ENCODE measurements at regions not wholly inside any gene's neighbourhood (a gene's known extent, or its start where the extent isn't known, plus 50 kb on each side); places are given as distances from the start of the nearest gene placed in this dataset.

GRCh38 chr12:107436376-107436775, 249.2 kb upstream of the PWP1 start:
- TF ChIP-seq EZH2 (IDR thresholded peaks at IDR 0.05; ENCODE audit: insufficient read depth, poor library complexity, severe bottlenecking) (no peak), EZH2phosphoT487 (IDR thresholded peaks at IDR 0.05; ENCODE audit: insufficient read depth, low read depth) (no peak)

All from GM23248 (cell line).